Neural progenitor cell (in vitro differentiated cells): ENCODE measurements at regions not wholly inside any gene's neighbourhood (a gene's known extent, or its start where the extent isn't known, plus 50 kb on each side); places are given as distances from the start of the nearest gene placed in this dataset.

Experiments used
- EZH2 ChIP-seq: fragments of 200-600 bp; sonication (generic); IDR thresholded peaks from 2 replicates; pipeline ENCODE4 v1.6.1; 2017; ENCODE audit warnings: antibody characterized with exemption, mild to moderate bottlenecking, moderate library complexity
- TF ChIP-seq, protein P1 (sequence below): fragments of 200-600 bp; sonication (generic); IDR thresholded peaks from 2 replicates; pipeline ENCODE4 v1.5.1; 2017; ENCODE audit warnings: antibody characterized with exemption, mild to moderate bottlenecking

DNA sequence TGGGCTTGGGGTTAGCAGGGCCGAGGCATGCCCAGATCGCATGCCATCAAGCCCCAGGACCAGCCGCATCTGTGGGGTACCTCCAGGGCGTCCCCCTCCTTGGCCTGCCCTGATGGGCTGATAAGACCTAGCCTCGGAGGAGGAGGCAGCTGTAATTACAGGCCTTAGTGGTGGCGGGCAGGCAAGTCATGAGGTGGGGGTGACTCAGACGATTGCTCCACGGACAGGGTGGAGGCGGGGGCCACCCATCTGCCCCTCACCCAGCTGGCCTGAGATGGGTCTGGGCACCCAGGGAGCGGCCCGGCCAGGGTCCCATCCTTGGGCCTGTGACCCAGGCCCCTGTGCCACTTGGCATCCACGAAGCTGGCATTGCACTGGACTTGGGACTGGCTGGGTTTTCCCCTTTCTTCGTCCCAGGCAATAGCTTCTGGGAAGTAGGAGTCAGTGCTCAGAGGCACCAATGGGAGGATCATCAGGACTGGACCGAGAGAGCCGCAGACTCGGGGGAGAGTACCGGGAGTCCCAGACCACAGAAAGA lies 57.5 kb downstream of the CEBPB start:
- TF ChIP-seq EZH2 = no peak
- TF ChIP-seq, protein P1, sequence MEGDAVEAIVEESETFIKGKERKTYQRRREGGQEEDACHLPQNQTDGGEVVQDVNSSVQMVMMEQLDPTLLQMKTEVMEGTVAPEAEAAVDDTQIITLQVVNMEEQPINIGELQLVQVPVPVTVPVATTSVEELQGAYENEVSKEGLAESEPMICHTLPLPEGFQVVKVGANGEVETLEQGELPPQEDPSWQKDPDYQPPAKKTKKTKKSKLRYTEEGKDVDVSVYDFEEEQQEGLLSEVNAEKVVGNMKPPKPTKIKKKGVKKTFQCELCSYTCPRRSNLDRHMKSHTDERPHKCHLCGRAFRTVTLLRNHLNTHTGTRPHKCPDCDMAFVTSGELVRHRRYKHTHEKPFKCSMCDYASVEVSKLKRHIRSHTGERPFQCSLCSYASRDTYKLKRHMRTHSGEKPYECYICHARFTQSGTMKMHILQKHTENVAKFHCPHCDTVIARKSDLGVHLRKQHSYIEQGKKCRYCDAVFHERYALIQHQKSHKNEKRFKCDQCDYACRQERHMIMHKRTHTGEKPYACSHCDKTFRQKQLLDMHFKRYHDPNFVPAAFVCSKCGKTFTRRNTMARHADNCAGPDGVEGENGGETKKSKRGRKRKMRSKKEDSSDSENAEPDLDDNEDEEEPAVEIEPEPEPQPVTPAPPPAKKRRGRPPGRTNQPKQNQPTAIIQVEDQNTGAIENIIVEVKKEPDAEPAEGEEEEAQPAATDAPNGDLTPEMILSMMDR = no peak
